GM23338 (cell line): ENCODE measurements at regions not wholly inside any gene's neighbourhood (a gene's known extent, or its start where the extent isn't known, plus 50 kb on each side); places are given as distances from the start of the nearest gene placed in this dataset.

ENCODE experiments used
- ATAC-seq: fragments of 200-7000 bp; cut with Tn5 transposase; 3 replicates; pipeline ENCODE4 v1.9.1; 2020
- DNase-seq: peaks from one replicate; pipeline ENCODE4 v3.0.0-alpha.2; 2015; ENCODE audit warnings: low spot score
- H2AFZ ChIP-seq: fragments of 200-600 bp; sonication (generic); 2 replicates; pipeline ENCODE4 v1.8.0; 2016; ENCODE audit warnings: antibody characterized with exemption, mild to moderate bottlenecking, moderate library complexity
- H3F3A ChIP-seq: fragments of 200-600 bp; sonication (generic); replicated peaks from 2 replicates; pipeline ENCODE4 v1.8.0; 2017; ENCODE audit warnings: antibody characterized with exemption, mixed run types, low read depth
- H3K27ac ChIP-seq: fragments of 200-600 bp; sonication (generic); 2 replicates; pipeline ENCODE4 v1.6.1; 2016; ENCODE audit warnings: low read depth
- H3K27me3 ChIP-seq: fragments of 200-600 bp; sonication (generic); 2 replicates; pipeline ENCODE4 v1.8.0; 2016; ENCODE audit warnings: mild to moderate bottlenecking, mixed run types, moderate library complexity; ENCODE audit not compliant: insufficient read depth
- H3K36me3 ChIP-seq: fragments of 200-600 bp; sonication (generic); 2 replicates; pipeline ENCODE4 v1.8.0; 2016; ENCODE audit warnings: mild to moderate bottlenecking; ENCODE audit not compliant: insufficient read depth
- H3K4me1 ChIP-seq: fragments of 200-600 bp; sonication (generic); 2 replicates; pipeline ENCODE4 v1.8.0; 2016; ENCODE audit warnings: mild to moderate bottlenecking, moderate library complexity; ENCODE audit not compliant: insufficient read depth
- H3K4me2 ChIP-seq: fragments of 200-600 bp; sonication (generic); 2 replicates; pipeline ENCODE4 v1.7.1; 2017; ENCODE audit warnings: mixed run types
- H3K4me3 ChIP-seq: fragments of 200-600 bp; sonication (generic); 2 replicates; pipeline ENCODE4 v1.6.1; 2016; ENCODE audit warnings: mixed run types
- H3K79me2 ChIP-seq: fragments of 200-600 bp; sonication (generic); replicated peaks from 2 replicates; pipeline ENCODE4 v1.8.0; 2017; ENCODE audit warnings: mild to moderate bottlenecking; ENCODE audit not compliant: insufficient read depth
- H3K9me2 ChIP-seq: fragments of 200-600 bp; sonication (generic); 2 replicates; pipeline ENCODE4 v1.8.0; 2017; ENCODE audit not compliant: insufficient read depth
- H4K20me1 ChIP-seq: fragments of 200-600 bp; sonication (generic); replicated peaks from 2 replicates; pipeline ENCODE4 v1.8.0; 2017; ENCODE audit warnings: mild to moderate bottlenecking; ENCODE audit not compliant: insufficient read depth
- H3K27ac Mint-ChIP-seq: 2 replicates; pipeline ENCODE4 v1.8.0; 2020; ENCODE audit warnings: inconsistent platforms, mild to moderate bottlenecking, moderate library complexity, mixed read lengths
- H3K27me3 Mint-ChIP-seq: 3 replicates; pipeline ENCODE4 v1.8.0; 2022; ENCODE audit warnings: low read depth, mild to moderate bottlenecking, moderate library complexity, mixed read lengths, inconsistent platforms; ENCODE audit not compliant: insufficient read depth, poor library complexity
- H3K36me3 Mint-ChIP-seq: 3 replicates; pipeline ENCODE4 v1.8.0; 2021; ENCODE audit warnings: low read depth, mild to moderate bottlenecking, inconsistent platforms, moderate library complexity, mixed read lengths
- H3K4me1 Mint-ChIP-seq: 3 replicates; pipeline ENCODE4 v1.8.0; 2020; ENCODE audit warnings: mild to moderate bottlenecking, inconsistent platforms, mixed read lengths
- H3K4me3 Mint-ChIP-seq: 3 replicates; pipeline ENCODE4 v1.8.0; 2021; ENCODE audit warnings: moderate library complexity, mild to moderate bottlenecking, inconsistent platforms, mixed read lengths
- H3K9me3 Mint-ChIP-seq: 3 replicates; pipeline ENCODE4 v1.8.0; 2020; ENCODE audit warnings: moderate library complexity, mild to moderate bottlenecking, inconsistent platforms, mixed read lengths
- EZH2 ChIP-seq: fragments of 200-600 bp; sonication (generic); IDR thresholded peaks from one replicate; pipeline ENCODE4 v1.8.0; 2017; ENCODE audit warnings: antibody characterized with exemption, mild to moderate bottlenecking, low read depth; ENCODE audit not compliant: unreplicated experiment
- EZH2phosphoT487 ChIP-seq: fragments of 200-600 bp; sonication (generic); IDR thresholded peaks from one replicate; pipeline ENCODE4 v1.8.1; 2018; ENCODE audit warnings: antibody characterized with exemption; ENCODE audit not compliant: unreplicated experiment
- JUNB ChIP-seq: IDR thresholded peaks from one replicate; pipeline ENCODE4 v1.6.1; 2016; ENCODE audit warnings: antibody characterized with exemption; ENCODE audit not compliant: unreplicated experiment
- POLR2AphosphoS5 ChIP-seq: IDR thresholded peaks from 2 replicates; pipeline ENCODE4 v1.6.1; 2016; ENCODE audit warnings: antibody characterized with exemption, low read depth
- ZNF114 ChIP-seq: fragments of 250-450 bp; sonication (Bioruptor Pico); IDR thresholded peaks from 2 replicates; pipeline ENCODE4 v1.5.0; 2020; ENCODE audit warnings: mild to moderate bottlenecking, moderate library complexity
- ZNF331 ChIP-seq: fragments of 250-450 bp; sonication (Bioruptor Pico); IDR thresholded peaks from 2 replicates; pipeline ENCODE4 v1.5.0; 2020; ENCODE audit warnings: low read depth, mild to moderate bottlenecking, moderate library complexity
- TF ChIP-seq, protein P1 (sequence below): IDR thresholded peaks from one replicate; pipeline ENCODE4 v1.6.1; 2018; ENCODE audit warnings: antibody characterized with exemption; ENCODE audit not compliant: unreplicated experiment
- TF ChIP-seq, protein P2 (sequence below): IDR thresholded peaks from 2 replicates; pipeline ENCODE4 v1.6.1; 2016; ENCODE audit warnings: antibody characterized with exemption
- TF ChIP-seq, protein P3 (sequence below), 2 experiments: fragments of 200-600 bp in 1 of 2; sonication (generic) in 1 of 2; conservative IDR thresholded peaks; 2 replicates each; pipeline versions ENCODE4 v1.5.1 to v1.6.1; 2016 to 2017; ENCODE audit warnings: antibody characterized with exemption in 2 of 2, low read depth in 2 of 2, mild to moderate bottlenecking in 2 of 2, moderate library complexity in 1 of 2

GRCh38 chr3:26515351-26515750 is 107.2 kb upstream of the LRRC3B start (continued):
- TF ChIP-seq, protein P1, sequence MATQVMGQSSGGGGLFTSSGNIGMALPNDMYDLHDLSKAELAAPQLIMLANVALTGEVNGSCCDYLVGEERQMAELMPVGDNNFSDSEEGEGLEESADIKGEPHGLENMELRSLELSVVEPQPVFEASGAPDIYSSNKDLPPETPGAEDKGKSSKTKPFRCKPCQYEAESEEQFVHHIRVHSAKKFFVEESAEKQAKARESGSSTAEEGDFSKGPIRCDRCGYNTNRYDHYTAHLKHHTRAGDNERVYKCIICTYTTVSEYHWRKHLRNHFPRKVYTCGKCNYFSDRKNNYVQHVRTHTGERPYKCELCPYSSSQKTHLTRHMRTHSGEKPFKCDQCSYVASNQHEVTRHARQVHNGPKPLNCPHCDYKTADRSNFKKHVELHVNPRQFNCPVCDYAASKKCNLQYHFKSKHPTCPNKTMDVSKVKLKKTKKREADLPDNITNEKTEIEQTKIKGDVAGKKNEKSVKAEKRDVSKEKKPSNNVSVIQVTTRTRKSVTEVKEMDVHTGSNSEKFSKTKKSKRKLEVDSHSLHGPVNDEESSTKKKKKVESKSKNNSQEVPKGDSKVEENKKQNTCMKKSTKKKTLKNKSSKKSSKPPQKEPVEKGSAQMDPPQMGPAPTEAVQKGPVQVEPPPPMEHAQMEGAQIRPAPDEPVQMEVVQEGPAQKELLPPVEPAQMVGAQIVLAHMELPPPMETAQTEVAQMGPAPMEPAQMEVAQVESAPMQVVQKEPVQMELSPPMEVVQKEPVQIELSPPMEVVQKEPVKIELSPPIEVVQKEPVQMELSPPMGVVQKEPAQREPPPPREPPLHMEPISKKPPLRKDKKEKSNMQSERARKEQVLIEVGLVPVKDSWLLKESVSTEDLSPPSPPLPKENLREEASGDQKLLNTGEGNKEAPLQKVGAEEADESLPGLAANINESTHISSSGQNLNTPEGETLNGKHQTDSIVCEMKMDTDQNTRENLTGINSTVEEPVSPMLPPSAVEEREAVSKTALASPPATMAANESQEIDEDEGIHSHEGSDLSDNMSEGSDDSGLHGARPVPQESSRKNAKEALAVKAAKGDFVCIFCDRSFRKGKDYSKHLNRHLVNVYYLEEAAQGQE, result no peak
- no peak for TF ChIP-seq ZNF331 (CRISPR knock-in tag)
- TF ChIP-seq, protein P2, sequence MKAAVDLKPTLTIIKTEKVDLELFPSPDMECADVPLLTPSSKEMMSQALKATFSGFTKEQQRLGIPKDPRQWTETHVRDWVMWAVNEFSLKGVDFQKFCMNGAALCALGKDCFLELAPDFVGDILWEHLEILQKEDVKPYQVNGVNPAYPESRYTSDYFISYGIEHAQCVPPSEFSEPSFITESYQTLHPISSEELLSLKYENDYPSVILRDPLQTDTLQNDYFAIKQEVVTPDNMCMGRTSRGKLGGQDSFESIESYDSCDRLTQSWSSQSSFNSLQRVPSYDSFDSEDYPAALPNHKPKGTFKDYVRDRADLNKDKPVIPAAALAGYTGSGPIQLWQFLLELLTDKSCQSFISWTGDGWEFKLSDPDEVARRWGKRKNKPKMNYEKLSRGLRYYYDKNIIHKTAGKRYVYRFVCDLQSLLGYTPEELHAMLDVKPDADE, result no peak
- TF ChIP-seq ZNF114, result no peak

- Histone ChIP-seq H3K4me2 (no peak overlapping the region), H4K20me1 (no peaks in the 10 kb centered on the region), H3F3A (no peaks in the 10 kb centered on the region), H3K36me3 (no peaks in the 10 kb centered on the region), H3K79me2 (no peaks in the 10 kb centered on the region), H3K4me1 (no peaks in the 10 kb centered on the region), H2AFZ (no peak overlapping the region), H3K4me3 (no peak overlapping the region), H3K27ac (no peak overlapping the region), H3K27me3 (no peaks in the 10 kb centered on the region), H3K9me2 (no peaks in the 10 kb centered on the region; the same call in 1 of the 2 replicates)
- peaks cover 13% of the 10 kb centered on the region; the same call in 2 of the 3 replicates for H3K36me3 Mint-ChIP-seq
- no peaks in the 10 kb centered on the region for H3K4me1 Mint-ChIP-seq
- H3K4me3 Mint-ChIP-seq, result no peak overlapping the region
- TF ChIP-seq EZH2 (no peak), EZH2phosphoT487 (no peak), ZNF331 (CRISPR knock-in tag) (no peak), POLR2AphosphoS5 (no peak), JUNB (no peak)
- TF ChIP-seq, protein P3, sequence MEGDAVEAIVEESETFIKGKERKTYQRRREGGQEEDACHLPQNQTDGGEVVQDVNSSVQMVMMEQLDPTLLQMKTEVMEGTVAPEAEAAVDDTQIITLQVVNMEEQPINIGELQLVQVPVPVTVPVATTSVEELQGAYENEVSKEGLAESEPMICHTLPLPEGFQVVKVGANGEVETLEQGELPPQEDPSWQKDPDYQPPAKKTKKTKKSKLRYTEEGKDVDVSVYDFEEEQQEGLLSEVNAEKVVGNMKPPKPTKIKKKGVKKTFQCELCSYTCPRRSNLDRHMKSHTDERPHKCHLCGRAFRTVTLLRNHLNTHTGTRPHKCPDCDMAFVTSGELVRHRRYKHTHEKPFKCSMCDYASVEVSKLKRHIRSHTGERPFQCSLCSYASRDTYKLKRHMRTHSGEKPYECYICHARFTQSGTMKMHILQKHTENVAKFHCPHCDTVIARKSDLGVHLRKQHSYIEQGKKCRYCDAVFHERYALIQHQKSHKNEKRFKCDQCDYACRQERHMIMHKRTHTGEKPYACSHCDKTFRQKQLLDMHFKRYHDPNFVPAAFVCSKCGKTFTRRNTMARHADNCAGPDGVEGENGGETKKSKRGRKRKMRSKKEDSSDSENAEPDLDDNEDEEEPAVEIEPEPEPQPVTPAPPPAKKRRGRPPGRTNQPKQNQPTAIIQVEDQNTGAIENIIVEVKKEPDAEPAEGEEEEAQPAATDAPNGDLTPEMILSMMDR (conservative IDR thresholded peaks at IDR 0.05; ENCODE audit: low read depth in 2 of 2), result no peak
- TF ChIP-seq, protein P2, result no peak
- TF ChIP-seq, protein P1, result no peak
- DNase-seq, result no peak
- ATAC-seq, result no peak
- no peak overlapping the region for H3K27ac Mint-ChIP-seq
- peaks cover 4% of the 10 kb centered on the region for H3K27me3 Mint-ChIP-seq
- peaks cover 26% of the 10 kb centered on the region for H3K9me3 Mint-ChIP-seq
Measured at GRCh38 chr3:26521261-26521660, 101.3 kb upstream of the LRRC3B start.
